Activated T-cell treated with anti-CD3 and anti-CD28 coated beads, Interleukin-2, amount 50 U/mL, for 4 hours (primary cell): ENCODE measurements at regions not wholly inside any gene's neighbourhood (a gene's known extent, or its start where the extent isn't known, plus 50 kb on each side); places are given as distances from the start of the nearest gene placed in this dataset.

Source experiments
- ATAC-seq, 2 donors: fragments of 200-7000 bp; cut with Tn5 transposase; one replicate each; pipeline ENCODE4 v1.10.0; 2021
- DNase-seq: peaks from one replicate; pipeline ENCODE4 v3.0.0-alpha.2; 2020
- H3K27me3 Mint-ChIP-seq: one replicate; pipeline ENCODE4 v1.8.0; 2021; ENCODE audit warnings: low read depth, mixed read lengths
- H3K36me3 Mint-ChIP-seq: one replicate; pipeline ENCODE4 v1.8.0; 2022; ENCODE audit warnings: mixed read lengths; ENCODE audit not compliant: insufficient read depth
- H3K4me1 Mint-ChIP-seq: one replicate; pipeline ENCODE4 v1.8.0; 2021; ENCODE audit warnings: low read depth, mixed read lengths
- H3K4me3 Mint-ChIP-seq: one replicate; pipeline ENCODE4 v1.8.0; 2021; ENCODE audit warnings: mild to moderate bottlenecking, moderate library complexity, mixed read lengths
- H3K9me3 Mint-ChIP-seq: one replicate; pipeline ENCODE4 v1.8.0; 2021; ENCODE audit warnings: mixed read lengths

- Mint-ChIP-seq H3K36me3 (no peaks in the 10 kb centered on the region), H3K4me1 (no peaks in the 10 kb centered on the region), H3K9me3 (peaks cover 3% of the 10 kb centered on the region), H3K27me3 (peaks cover 2% of the 10 kb centered on the region), H3K4me3 (no peak overlapping the region)
- DNase-seq = no peak
- ATAC-seq = no peak
Observed at GRCh38 chr5:135279328-135279727, 119.7 kb downstream of the MACROH2A1 start.

- no peaks in the 10 kb centered on the region for H3K36me3 Mint-ChIP-seq
Observed at GRCh38 chr5:135276151-135276550, 122.9 kb downstream of the MACROH2A1 start.

GRCh38 chr5:135273212-135273611 lies 125.8 kb downstream of the MACROH2A1 start:
- H3K9me3 Mint-ChIP-seq = peaks cover 3% of the 10 kb centered on the region
- peaks cover 4% of the 10 kb centered on the region for H3K27me3 Mint-ChIP-seq
- no peaks in the 10 kb centered on the region for H3K36me3 Mint-ChIP-seq
- H3K4me3 Mint-ChIP-seq = no peak overlapping the region
- no peaks in the 10 kb centered on the region for H3K4me1 Mint-ChIP-seq
- ATAC-seq = no peak
- DNase-seq = no peak

More at GRCh38 chr5:135276151-135276550, 122.9 kb downstream of the MACROH2A1 start:
- ATAC-seq (no peak), DNase-seq (no peak)
- no peak overlapping the region for H3K4me3 Mint-ChIP-seq
- no peaks in the 10 kb centered on the region for H3K27me3 Mint-ChIP-seq
- H3K9me3 Mint-ChIP-seq = peaks cover 3% of the 10 kb centered on the region
- H3K4me1 Mint-ChIP-seq = no peaks in the 10 kb centered on the region

GRCh38 chr5:135272311-135272805 lies 126.7 kb downstream of the MACROH2A1 start:
- DNase-seq (no peak), ATAC-seq (no peak)
- Mint-ChIP-seq H3K4me1 (no peaks in the 10 kb centered on the region), H3K27me3 (peaks cover 4% of the 10 kb centered on the region), H3K4me3 (no peak overlapping the region), H3K9me3 (no peaks in the 10 kb centered on the region), H3K36me3 (no peaks in the 10 kb centered on the region)

- no peak overlapping the region for H3K4me3 Mint-ChIP-seq
- no peaks in the 10 kb centered on the region for H3K36me3 Mint-ChIP-seq
- H3K9me3 Mint-ChIP-seq = no peaks in the 10 kb centered on the region
- peaks cover 4% of the 10 kb centered on the region for H3K27me3 Mint-ChIP-seq
- DNase-seq = no peak
- no peak for ATAC-seq
- H3K4me1 Mint-ChIP-seq = no peaks in the 10 kb centered on the region
Observed at GRCh38 chr5:135271533-135272310, 127.3 kb downstream of the MACROH2A1 start.

GRCh38 chr5:135269931-135270421 lies 129.1 kb downstream of the MACROH2A1 start:
- peaks cover 4% of the 10 kb centered on the region for H3K27me3 Mint-ChIP-seq
- no peaks in the 10 kb centered on the region for H3K36me3 Mint-ChIP-seq
- H3K9me3 Mint-ChIP-seq = no peaks in the 10 kb centered on the region
- no peaks in the 10 kb centered on the region for H3K4me1 Mint-ChIP-seq
- ATAC-seq = no peak
- DNase-seq = no peak
- no peak overlapping the region for H3K4me3 Mint-ChIP-seq

- no peak for ATAC-seq
- H3K4me1 Mint-ChIP-seq = no peaks in the 10 kb centered on the region
- peaks cover 4% of the 10 kb centered on the region for H3K27me3 Mint-ChIP-seq
- DNase-seq = no peak
- H3K4me3 Mint-ChIP-seq = no peak overlapping the region
- no peaks in the 10 kb centered on the region for H3K9me3 Mint-ChIP-seq
- H3K36me3 Mint-ChIP-seq = no peaks in the 10 kb centered on the region
Observed at GRCh38 chr5:135269199-135269598, 129.8 kb downstream of the MACROH2A1 start.

- Mint-ChIP-seq H3K4me1 (no peaks in the 10 kb centered on the region), H3K27me3 (peaks cover 5% of the 10 kb centered on the region), H3K36me3 (no peaks in the 10 kb centered on the region), H3K9me3 (peaks cover 2% of the 10 kb centered on the region), H3K4me3 (no peak overlapping the region)
- ATAC-seq = no peak
- no peak for DNase-seq
Observed at GRCh38 chr5:135266975-135267374, 132.1 kb downstream of the MACROH2A1 start.

GRCh38 chr5:135266303-135266635 lies 132.8 kb downstream of the MACROH2A1 start:
- H3K4me1 Mint-ChIP-seq = no peaks in the 10 kb centered on the region
- peaks cover 7% of the 10 kb centered on the region for H3K27me3 Mint-ChIP-seq
- DNase-seq (no peak), ATAC-seq (no peak)
- H3K36me3 Mint-ChIP-seq = no peaks in the 10 kb centered on the region
- no peak overlapping the region for H3K4me3 Mint-ChIP-seq
- H3K9me3 Mint-ChIP-seq = peaks cover 3% of the 10 kb centered on the region

- no peak for ATAC-seq
- no peaks in the 10 kb centered on the region for H3K4me1 Mint-ChIP-seq
- peaks cover 9% of the 10 kb centered on the region for H3K27me3 Mint-ChIP-seq
- H3K4me3 Mint-ChIP-seq = no peak overlapping the region
- peaks cover 5% of the 10 kb centered on the region for H3K9me3 Mint-ChIP-seq
- H3K36me3 Mint-ChIP-seq = no peaks in the 10 kb centered on the region
- no peak for DNase-seq
Observed at GRCh38 chr5:135265497-135266302, 133.3 kb downstream of the MACROH2A1 start.

- H3K36me3 Mint-ChIP-seq = no peaks in the 10 kb centered on the region
- no peak for DNase-seq
- H3K4me3 Mint-ChIP-seq = no peak overlapping the region
- peaks cover 14% of the 10 kb centered on the region for H3K9me3 Mint-ChIP-seq
- H3K27me3 Mint-ChIP-seq = peaks cover 13% of the 10 kb centered on the region
- no peaks in the 10 kb centered on the region for H3K4me1 Mint-ChIP-seq
- ATAC-seq = no peak
Observed at GRCh38 chr5:135264451-135265440, 134.3 kb downstream of the MACROH2A1 start.

- Mint-ChIP-seq H3K4me3 (no peak overlapping the region), H3K4me1 (no peaks in the 10 kb centered on the region), H3K9me3 (peaks cover 20% of the 10 kb centered on the region), H3K36me3 (no peaks in the 10 kb centered on the region), H3K27me3 (peaks cover 14% of the 10 kb centered on the region)
- DNase-seq (no peak), ATAC-seq (no peak)
Observed at GRCh38 chr5:135263022-135263668, 135.9 kb downstream of the MACROH2A1 start.

- Mint-ChIP-seq H3K4me3 (no peak overlapping the region), H3K4me1 (no peaks in the 10 kb centered on the region), H3K27me3 (peaks cover 17% of the 10 kb centered on the region), H3K9me3 (peaks cover 21% of the 10 kb centered on the region), H3K36me3 (no peaks in the 10 kb centered on the region)
- DNase-seq (no peak), ATAC-seq (no peak)
Observed at GRCh38 chr5:135262364-135262763, 136.7 kb downstream of the MACROH2A1 start.
